Central memory CD4-positive, alpha-beta T cell (primary cell): ENCODE measurements at regions not wholly inside any gene's neighbourhood (a gene's known extent, or its start where the extent isn't known, plus 50 kb on each side); places are given as distances from the start of the nearest gene placed in this dataset.

ENCODE experiments used
- DNase-seq: peaks from one replicate; pipeline ENCODE4 v3.0.0; 2022

GRCh38 chr16:73286346-73287267 lies 238.7 kb upstream of the ZFHX3 start:
- no peak for DNase-seq

- DNase-seq: no peak
Observed at GRCh38 chr16:73285436-73286201, 237.7 kb upstream of the ZFHX3 start.

- no peak for DNase-seq
Observed at GRCh38 chr16:73280388-73280787, 232.5 kb upstream of the ZFHX3 start.

GRCh38 chr16:73279451-73279850 lies 231.5 kb upstream of the ZFHX3 start:
- no peak for DNase-seq

DNA sequence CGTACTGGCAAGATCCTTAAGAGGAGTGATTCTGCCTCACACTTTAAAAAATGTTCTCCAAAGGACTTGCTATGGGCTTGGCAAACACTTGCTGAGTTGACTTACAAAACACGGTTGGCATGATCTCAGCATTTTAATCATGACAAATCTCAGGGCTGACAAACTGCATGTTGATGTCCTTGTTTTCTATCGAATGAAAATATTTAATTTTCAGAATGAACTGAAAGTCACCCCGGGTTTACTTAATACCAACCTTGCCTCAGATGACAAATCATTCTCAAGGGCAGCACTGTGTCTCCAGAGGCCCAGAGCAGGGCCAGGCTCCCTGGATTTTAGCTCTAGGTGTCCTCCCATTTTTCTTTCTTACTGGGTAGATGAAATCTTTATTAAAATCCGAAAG lies 229.1 kb upstream of the ZFHX3 start:
- no peak for DNase-seq

DNA sequence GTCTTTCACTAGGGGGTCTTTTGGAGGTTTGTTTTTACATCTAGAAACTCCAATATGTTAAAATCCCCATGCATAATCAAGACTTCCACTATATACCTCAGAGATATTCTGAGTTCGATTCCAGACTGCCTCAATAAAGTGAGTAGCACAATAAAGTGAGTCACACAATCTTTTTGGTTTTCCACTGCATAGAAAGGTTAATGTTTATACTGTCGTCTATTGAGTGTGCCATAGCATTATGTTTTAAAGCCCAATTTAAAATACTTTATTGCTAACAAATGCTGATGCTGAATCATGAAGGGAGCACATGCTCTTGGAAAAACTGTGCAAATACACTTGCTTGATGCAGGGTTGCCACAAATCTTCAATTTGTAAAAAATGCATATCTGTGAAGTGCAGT lies 227.5 kb upstream of the ZFHX3 start:
- no peak for DNase-seq

DNA sequence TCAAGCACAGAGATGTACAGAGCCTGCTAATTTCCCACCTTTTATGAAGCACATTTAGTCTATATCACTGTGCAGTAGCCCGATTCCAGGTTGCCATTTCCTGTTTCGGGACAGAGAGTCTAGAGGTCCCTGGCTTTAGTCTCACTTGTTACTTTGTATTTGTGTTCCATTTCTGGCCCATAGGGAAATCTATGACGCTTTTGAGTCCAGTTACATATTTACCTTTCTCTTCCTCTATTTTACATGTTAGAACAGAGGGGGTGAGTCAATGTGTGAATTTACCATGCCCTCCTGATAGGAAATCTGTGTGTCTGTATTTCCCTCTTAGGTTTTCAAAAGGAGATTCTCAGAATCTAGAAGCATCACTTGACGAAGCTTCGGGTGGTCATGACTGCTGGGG lies 227.1 kb upstream of the ZFHX3 start:
- no peak for DNase-seq

- DNase-seq: no peak
Observed at GRCh38 chr16:73274140-73274539, 226.2 kb upstream of the ZFHX3 start.

- DNase-seq: no peak
Observed at GRCh38 chr16:73268366-73268993, 220.6 kb upstream of the ZFHX3 start.

DNA sequence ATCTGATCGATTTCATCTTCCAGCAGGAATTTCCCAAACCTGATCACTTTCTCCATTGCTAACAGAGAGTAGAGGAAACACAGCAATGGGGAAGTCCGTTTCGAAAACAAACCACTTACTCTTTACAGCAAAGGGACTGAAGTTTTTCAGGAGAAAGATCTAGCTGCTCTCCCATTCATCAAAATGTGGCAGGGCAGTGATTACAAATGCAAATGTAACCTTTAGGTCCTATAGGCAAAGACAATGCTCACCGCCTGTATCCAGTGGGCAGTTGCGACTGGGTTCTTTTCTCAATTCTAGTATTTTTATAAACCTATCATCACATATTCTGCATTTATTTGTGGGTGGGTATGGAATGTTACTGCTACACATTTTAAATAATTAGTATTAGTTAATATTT lies 218.0 kb upstream of the ZFHX3 start:
- DNase-seq: no peak

DNA sequence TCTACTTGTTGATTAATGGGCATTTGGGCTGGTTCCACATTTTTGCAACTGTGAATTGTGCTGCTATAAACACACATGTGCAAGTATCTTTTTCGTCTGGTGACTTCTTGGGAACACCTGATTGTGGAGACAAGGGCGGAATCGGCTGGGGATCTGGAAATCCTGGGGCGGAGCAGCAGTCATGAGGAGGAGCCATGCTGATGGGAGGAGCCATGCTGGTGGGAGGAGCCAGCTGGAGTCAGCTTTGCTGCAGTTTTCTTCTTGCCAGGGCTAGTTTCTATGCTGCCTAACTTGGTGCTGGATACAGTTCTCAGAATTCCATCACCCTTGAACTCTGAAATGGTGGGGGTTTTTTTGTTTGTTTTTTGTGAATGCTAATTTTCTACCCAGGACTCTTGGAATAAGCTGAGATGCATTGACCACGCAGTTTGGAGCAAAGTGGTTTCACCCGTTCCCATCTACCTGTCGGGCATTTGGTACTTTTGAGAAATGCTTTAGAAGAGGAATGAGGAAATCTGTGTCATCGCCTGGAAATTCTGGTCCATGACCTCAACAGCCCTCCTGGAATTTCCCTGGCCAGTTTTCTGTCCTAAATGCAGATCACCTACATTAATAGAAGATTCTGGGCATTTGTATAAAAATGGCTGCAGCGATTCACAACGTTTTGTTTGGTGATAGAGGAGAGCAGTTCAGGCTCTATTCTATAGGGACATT lies 217.4 kb upstream of the ZFHX3 start:
- DNase-seq: no peak

GRCh38 chr16:73262931-73263330 lies 215.0 kb upstream of the ZFHX3 start:
- no peak for DNase-seq

DNA sequence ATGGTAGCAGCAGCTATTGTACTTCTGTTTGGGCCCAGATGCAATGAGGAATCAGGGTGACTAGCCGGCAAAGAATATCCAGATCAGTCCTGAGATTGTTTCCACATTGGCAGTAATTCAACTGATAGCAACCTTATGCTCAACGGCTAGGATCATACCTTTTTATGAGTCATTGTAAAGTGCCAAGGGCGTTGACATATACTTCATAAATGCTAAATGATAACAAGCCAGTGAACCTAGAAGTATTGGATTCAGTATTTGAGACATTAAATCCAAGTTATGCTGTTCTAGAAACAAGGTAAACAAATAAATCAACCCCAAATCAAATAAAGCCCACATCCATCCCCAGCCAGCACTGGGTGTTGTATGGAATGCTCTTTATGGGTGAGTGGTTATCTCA lies 207.1 kb upstream of the ZFHX3 start:
- DNase-seq: no peak

DNA sequence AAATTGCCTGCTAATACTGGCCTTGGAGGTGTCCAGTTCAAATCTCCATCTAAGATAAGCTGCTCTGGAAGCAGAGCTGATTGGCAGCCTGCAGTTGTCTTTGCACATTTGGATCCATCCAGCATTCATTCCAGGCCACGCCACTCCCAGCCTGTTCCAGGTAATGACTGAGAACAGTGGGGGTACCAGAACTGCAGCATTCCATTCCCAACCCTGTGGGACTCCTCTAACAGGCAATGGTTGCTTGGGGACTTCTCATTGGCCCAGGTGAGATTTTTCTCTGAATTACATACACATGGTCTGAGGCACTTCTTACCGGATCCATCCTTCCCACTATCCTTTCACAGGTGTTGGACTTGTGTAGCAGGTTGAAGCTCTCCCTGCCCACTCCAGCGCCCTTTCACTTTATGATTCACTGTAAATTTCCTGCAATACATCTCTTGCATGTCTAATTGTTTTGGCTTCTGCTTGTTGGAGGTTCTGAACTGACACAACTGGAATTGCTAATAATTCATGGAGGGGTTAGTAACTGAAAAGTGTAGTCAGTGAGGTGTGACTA lies 206.1 kb upstream of the ZFHX3 start:
- no peak for DNase-seq

DNA sequence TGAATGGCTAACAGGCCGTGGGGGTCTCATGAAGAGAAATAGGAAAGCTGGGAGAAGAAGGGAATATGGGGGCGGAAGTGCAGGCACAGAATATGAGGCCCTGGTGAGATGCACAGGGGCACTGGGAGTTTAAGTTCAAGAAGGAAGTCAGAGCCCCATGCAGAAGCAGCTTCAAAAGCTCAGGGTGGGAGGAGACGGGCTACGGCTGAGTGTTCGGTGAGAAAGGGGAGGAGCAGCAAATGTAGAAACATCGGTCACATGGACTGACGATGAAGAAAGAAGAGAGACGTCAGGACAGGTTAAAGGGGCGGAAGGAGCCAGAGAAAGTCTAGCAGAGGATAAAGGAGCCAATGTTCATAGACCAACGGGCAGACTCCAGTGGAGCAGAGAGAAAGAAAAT lies 204.5 kb upstream of the ZFHX3 start:
- DNase-seq: no peak

GRCh38 chr16:73251608-73252007 lies 203.7 kb upstream of the ZFHX3 start:
- DNase-seq: no peak

GRCh38 chr16:73248316-73248715 lies 200.4 kb upstream of the ZFHX3 start:
- no peak for DNase-seq

DNA sequence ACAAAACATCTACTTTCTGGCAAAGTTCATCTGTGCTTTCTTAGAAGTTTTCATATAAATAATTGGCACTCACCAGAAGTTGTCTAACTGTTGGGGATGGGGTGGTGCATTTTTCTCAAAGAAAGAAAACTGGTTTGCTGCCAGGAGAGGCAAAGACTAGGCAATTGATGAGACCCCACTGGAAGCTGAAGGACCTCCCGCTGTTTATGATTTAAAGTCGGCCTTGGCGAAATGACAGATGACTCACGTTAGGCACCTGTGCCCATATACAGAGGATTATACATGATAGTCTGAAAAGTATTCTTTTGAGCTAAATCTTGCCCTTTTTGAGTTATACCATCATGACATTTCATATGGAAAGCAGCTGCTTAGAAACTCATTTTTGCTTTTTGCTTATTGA lies 193.0 kb upstream of the ZFHX3 start:
- no peak for DNase-seq

DNA sequence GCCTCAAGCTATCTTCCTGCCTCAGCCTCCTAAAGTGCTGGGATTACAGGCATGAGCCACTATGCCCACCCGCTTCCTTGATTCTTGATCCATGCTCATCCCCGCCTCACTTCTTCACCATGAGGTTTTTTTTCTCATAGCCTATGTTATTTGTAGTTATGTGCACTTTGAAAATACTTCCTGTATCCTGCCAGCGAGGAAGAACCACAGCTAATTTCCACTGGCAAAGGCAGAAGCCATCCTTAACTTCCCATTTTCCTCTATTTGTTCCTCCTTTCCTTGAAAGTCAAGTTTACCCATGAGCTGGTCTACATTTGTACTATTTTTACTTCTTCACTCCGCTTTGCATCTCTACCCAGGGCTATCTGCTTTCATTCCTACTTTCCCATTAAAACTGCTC lies 189.7 kb upstream of the ZFHX3 start:
- DNase-seq: no peak

- DNase-seq: no peak
Observed at GRCh38 chr16:73234496-73234895, 186.6 kb upstream of the ZFHX3 start.

- DNase-seq: no peak
Observed at GRCh38 chr16:73233846-73234424, 186.0 kb upstream of the ZFHX3 start.

DNA sequence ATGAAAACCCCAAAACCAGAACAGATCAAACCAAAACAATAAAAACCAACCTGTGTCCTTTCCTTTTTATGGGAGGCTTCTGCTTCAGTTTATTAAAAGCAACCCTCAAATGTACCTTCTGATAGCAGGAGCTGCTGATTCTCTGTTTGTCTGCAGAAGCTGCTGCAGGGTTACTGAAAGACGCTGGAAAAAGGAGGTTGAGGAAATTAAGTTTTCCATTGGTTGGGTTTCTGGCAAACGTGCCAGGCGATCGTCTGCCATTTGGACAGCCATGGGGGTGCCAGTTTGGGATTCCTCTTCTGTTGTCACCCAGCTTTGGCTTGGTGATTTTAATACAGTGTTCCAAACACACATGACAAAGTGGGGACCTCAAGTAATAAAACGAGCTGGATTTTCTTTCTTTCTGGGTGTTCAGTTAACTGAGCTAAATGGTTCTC lies 185.4 kb upstream of the ZFHX3 start:
- DNase-seq: no peak
